CD4-positive, alpha-beta T cell treated with Interleukin-2 at 100 ng/mL for 4 hours (primary cell): ENCODE measurements at regions not wholly inside any gene's neighbourhood (a gene's known extent, or its start where the extent isn't known, plus 50 kb on each side); places are given as distances from the start of the nearest gene placed in this dataset.
"Not testable (repeated sequence)": the region's sequence is repeated elsewhere in the genome, so short reads cannot be mapped to it uniquely, and the experiment has no call there.

Experiments used
- DNase-seq: peaks from one replicate; pipeline ENCODE4 v3.0.0-alpha.2; 2020; ENCODE audit warnings: low spot score

DNA sequence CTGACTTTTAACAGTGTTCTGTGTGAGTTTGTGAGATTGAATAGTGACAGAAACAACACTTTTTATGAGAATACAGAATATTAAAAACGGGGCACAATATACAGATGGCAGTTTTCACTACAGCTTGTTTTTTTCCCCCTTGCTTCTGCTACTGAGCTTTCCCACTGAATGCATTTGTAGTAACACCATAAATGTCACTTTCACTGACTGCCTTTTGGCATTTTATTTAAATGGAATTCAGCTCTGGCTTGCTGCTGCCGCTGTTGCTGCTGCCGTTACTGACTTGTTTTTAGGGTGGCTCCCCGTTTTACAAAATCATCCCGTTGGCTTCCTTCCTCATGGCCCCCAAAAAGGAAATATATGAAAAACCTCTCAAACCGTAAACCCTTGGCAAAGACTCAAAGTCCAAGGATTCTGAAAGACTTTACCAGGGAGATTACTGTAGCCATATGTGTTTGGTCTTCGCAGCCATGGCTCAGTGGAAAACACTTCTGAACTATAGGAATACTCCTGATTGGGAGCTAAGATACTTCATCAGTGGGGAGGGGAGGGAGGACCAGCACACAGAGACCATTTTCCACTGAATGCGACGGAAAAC, 151.0 kb downstream of the NUF2 start:
- no peak for DNase-seq

DNA sequence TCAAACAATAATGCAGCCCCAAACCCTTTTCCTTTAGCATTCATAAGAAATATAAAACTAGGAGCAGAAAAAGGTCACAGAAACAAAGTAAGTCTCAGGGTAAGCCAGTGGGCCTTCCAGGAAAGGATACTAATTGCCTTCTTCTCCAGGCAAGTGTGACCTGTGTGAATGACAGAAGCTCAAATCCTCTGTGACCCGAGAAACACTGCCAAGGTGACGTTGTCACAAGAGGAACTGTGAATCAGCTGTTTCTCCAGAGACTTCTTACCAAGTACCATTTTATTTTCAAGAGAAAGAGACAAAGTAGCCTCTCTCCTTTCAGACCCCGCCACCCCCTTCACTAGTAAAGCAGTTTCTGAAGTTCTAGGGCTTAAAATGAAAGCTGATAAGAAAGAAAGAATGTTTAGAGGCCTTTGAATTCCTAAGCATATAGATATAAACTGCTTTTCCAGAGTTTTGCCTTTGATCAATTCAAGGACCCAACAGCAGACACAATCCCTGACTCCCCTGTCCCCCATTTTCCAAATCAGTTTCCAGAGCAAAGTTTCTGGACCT, 155.6 kb downstream of the NUF2 start:
- no peak for DNase-seq

DNA sequence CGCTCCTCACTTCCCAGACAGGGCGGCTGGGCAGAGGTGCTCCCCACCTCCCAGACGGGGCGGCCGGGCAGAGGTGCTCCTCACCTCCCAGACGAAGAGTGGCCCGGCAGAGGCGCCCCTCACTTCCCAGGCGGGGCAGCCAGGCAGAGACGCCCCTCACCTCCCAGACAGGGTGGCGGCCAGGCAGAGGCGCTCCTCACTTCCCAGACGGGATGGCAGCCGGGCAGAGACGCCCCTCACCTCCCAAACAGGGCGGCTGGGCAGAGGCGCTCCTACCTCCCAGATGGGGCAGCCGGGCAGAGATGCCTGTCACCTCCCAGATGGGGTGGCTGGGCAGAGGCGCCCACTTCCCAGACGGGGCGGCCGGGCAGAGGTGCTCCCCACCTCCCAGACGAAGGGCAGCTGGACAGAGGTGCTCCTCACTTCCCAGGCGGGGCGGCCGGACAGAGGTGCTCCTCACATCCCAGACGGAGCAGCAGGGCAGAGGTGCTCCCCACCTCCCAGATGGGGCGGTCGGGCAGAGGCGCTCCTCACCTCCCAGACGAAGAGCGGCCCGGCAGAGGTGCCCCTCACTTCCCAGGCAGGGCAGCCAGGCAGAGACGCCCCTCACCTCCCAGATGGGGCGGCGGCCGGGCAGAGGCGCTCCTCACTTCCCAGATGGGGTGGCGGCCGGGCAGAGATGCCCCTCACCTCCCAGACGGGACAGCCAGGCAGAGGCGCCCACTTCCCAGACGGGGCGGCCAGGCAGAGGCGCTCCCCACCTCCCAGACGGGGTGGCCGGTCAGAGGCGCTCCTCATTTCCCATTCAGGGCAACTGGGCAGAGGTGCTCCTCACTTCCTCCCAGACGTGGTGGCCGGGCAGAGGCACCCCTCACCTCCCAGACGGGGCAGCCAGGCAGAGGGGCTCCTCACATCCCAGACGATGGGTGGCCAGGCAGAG, 176.9 kb downstream of the NUF2 start:
- not testable (repeated sequence) for DNase-seq

DNA sequence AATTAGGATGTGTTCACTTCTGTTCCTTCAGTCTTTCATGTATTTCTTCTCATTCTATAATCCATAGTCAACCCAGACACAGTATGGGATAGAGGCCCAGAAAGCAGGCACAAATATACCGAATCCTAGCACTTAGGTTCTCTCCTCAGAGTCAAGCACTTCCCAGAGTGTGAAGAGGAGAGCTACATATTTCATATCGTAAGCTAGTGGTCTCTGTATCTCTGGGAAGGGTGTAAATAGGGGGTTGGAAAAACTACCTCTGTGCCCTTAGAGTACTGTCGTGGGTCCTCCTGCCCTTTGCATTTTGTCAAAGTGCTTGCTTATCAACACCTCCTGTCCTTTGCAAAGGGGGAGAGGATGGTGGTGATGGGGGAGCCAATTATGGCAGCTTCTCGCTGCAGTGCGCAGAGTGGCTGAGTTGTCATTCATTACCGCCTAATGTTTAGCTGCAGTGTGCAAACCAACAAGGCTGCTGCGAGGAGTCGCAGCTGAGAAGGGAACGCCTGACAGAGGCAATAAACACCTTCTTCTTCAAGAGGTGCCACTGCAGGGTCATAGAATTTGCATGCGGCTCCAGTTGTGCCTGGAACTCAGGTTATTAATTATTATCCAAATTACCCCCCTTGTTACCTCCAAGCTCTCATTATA, 182.7 kb downstream of the NUF2 start:
- no peak for DNase-seq

DNA sequence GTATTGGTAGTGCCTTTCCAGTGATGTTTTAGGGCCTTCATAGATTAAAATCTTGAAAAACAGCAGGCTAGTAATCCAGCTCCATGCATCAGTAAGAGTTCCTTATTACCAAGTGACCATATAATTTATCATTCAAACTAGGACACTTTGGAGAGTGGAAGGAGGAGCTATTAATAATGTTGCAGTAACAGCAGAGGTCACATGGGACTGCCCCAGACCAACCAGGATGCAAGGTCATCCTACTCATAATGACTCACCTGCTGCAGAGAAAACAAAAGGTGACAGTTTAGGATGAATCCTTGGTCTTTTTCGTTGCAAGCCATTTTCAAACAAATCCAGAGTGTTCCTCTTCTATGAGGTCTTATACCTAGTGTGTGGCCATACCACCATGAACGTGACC, 187.4 kb downstream of the NUF2 start:
- DNase-seq, result no peak

DNA sequence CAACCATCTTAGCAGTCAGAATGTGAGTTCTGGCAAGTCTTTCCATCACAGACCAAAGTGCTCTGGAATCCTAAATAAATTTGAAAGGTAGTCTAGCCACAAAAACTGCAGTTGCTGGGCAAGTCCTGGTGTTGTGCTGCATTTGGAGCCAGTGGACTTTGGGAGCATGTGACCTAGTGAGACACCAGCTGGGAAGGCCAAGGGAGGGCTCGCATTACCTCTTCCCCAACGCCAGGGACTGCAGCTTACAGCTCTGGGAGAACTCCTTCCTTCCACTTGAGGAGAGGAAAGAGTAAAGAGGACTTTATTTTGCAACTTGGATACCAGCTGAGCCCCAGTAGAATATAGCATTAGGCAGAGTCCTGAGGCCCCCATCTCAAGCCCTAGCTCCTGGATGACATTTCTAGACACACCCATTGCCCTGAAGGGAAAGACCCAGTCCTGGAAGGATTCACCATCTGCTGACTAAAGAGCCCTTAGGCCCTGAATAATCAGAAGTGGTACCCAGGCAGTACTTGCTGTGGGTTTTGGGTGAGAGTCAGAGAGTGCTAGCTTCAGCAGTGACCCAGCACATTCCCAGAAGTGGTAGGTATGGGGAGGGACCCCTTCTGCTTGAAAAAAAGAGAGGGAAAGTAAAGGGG, 190.7 kb downstream of the NUF2 start:
- DNase-seq, result no peak

DNA sequence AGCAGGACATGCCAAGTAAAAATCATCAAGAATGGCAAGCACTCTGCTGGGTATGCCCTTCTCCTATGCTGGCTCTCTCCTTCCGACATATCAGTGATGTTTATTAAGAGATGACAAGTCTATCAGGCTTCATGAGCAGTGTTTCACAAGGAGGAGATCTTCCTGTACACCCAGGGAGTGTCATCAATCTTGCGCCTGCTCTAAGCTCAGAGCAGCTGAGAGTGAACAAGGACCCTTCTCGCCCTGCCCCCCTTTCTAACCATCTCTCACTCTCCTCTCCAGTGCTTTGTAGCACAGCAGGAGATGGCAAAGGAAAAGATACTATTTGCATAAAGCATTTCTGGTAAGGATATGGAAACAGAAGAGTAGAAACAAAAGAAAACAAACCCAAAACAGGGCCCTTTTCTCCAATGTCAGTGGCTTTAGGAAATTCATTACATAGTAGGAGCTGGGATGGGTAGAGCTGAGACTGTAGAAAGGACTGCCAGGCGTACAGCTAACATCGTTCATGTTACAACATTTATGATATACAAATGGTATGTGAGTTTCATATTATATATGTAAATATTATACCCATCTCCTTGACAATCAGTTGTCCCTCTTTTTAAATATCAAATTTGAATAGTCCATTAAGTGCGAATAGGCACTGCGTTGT, 201.7 kb downstream of the NUF2 start:
- no peak for DNase-seq

DNA sequence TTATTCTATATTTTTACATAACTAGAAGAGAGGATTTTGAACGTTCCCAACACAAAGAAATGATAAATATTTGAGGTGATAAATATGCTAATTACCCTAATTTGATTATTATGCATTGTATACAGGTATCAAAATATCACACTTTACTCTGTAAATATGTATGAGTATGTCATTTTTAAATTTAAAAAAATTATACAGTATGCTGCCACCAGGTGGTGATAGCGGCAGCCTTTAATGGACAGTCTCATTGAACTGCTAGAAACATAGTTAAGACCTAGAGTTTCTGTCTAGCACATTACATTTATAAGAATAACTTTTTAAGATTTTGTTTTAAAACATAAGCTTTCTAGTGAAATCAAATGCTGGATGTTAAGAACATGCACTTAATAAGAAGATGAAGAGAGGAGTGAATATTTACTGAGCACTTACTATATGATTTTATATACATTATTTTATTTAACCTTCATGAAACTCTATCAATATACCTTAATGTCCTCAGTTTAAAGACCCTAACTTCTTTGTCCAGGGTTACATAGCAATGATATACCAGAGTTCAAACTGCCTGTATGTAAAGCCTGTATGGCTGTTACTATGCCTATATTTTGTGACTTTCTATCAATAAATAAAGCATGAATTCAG, 207.1 kb downstream of the NUF2 start:
- DNase-seq, result no peak

DNA sequence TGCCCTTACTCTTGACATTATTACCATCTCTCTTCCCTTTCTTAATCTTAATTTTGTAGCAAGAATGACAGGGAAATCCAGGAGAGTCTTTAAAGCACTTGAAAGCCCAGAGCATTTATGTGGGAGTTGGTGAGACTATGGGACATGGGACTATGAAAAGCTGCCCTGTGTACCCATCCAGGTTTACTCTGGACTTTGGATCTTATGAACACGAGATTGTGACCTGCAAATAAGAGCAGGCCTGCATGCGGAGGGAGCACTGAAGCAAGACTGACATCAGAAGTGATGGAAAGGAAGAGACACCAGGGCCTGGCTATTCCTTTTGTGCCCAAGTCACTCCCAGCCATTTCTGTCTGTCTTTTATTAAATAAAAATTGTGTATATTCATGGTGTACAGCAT, 209.6 kb downstream of the NUF2 start:
- DNase-seq, result no peak

DNA sequence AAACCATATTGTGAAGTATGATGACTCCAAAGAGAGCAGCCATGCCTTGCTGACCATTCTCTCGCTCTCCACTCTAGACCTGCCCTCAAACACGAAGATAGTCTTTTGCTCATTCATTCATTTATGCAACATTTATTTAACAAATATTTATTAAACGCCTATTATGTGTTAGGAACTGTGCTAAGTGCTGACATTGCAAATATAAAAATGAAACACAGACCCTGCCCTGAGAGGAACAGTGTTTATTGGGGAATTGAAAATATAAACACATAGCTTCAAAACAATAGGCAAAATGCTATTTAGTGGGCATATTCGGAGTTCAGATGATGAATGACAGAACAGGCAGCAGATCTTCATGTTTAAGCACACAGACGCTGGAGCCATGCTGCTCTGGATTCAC, 213.6 kb downstream of the NUF2 start:
- DNase-seq, result no peak

DNA sequence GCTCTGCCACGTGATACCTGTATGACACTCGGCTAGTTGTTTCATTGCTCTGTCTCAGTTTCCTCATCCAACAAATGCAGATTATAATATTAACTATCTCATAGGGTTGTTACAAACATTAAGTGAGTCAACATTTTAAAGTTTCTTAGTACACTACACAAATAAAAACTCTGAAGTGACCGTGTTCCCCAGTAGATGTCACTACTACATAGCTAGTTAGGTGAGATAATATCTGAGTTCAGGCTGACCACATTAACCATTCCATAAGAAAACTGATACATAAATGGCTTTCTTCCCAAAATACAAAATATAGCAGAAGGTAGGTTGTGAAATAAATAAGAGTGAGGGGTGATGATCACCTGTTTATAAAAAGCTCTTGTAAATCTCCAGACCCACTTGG, 214.1 kb downstream of the NUF2 start:
- DNase-seq, result no peak

DNA sequence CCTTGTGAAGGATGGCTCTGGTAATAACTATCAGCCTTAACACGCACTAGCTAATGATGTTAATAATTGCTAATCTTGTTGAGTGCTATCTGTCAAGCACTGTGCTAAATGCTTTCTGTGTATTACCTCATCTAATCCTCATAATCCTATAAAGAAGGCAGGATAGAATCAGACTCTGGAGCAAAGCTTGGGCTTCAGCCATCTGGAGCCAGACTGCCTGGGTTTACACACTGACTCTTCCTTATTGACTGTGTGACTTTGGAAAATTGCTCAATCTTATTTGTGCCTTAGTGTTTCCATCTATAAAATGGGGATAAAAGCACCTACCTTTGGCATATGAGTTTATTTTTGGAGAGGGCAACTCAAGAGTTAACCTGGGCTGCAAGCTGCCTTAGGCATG, 216.1 kb downstream of the NUF2 start:
- no peak for DNase-seq

DNA sequence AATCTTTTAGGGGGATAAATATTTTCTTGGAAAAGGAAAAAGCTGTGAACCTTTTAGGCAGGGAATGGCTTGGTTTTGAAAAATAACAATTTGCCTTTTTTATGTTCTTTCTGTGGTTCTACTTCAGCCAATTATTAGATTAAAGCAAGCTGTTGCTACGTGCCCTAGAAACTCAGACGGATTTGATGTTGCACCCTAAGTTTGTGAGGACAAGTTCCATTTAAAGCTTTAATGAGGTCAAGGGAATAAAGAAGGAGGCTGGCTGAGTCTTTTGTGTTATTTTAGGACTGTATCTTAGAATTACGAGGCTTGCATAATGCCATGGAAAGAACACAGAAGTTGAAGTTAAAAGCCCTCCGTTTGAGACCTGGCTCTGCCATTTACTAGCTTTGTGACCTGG, 216.9 kb downstream of the NUF2 start:
- DNase-seq, result no peak

DNA sequence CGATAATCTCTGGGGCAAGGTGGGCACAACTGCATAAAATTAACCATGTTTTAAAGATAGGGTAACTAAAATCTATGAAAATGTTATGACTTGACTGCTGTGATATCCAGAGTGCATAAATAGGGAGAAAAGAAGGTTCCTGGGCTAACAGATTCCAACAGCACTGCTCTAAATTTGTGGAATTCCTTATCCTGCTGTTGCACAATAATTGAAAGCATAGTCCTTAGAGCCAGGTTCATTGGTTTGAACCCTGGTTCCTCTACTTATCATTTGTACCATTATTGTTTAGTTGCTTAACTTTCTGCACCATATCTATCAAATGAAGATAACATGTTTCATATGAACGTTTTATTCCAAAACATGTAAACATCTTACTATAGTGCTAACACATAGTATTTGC, 219.0 kb downstream of the NUF2 start:
- no peak for DNase-seq

DNA sequence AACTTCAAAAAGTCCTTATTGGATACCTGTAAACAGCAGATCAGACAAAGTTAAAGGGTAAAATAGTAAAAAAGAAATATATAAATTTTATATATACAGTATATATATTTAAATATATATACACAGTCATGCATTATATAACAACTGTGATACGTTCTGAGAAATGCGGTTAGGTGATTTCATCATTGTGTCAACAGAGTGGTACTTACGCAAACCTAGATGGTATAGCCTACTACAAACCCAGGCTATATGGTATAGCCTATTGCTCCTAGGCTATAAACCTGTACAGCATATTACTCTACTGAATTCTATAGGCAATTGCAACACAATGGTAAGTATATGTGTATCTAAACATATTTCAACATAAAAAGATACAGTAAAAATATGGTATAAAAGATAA, 222.7 kb downstream of the NUF2 start:
- DNase-seq, result no peak

DNA sequence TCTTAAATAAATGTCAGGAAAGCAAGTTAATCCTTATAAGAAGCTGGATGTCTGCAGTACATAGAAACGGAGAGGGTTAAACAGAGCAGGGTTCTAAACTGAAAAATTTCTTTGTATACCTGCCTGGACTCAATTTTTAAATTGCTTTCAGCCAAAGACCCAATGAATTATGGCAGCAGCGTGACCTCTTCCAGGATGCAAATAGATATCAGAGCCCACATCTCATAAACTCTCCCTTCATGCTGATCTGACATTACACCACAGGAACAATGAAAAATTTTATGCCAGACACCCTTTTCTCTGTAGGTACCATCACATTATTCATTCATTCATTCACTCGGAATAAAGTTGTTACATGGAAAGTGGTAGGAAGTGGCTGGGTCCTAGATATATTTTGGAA, 236.4 kb downstream of the NUF2 start:
- no peak for DNase-seq

DNA sequence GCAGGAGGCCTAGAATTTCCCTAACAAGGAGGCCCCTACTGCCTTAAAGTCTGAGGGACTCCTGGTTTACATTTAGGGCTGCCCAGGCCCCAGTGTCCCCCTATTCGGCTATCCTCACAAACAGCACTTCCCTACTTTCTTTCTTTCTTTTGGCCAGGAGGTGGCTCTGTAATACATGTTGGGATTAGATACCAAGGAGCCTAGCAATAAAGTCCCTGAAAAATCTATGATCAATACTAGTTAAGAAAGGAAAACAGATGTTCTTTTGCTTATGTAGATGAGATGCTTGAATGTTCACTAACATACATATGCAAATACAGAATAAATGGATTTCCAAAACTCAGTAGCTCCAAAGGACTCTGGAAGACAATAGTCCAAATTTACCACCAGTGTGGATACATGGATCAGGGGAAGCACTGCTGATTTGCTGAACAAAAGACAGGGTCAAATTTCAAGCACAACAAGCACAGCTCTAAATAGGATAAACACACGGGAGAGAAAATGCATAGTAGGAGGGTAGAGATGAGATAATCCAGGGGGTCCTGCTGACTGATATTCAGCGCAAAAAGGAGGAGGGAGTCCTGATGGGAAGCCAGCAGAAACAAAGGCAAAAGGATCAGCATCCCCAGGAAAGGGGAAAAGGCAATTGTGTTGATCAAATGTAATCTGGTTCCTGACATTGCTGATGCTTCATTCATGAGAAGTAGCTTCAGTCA, 240.0 kb downstream of the NUF2 start:
- DNase-seq, result no peak

DNA sequence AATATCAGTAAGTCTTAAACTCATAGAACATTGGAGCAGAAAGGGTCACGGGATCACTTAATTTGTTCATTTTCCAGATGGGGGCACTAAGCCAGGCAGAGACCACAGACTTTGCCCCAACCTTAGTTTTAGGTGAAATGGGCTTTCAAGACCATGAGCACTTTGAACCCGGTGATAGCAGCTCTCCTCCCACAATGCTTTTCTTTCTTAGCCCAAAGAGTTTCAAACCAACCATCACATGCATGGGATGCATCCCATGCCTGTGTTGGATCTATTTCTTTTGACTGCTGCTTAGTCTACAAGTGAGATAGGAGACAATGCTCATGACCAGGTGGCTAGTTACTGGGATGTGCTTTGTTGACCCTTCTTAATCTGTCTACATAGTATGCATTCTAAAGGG, 240.6 kb downstream of the NUF2 start:
- DNase-seq, result no peak

DNA sequence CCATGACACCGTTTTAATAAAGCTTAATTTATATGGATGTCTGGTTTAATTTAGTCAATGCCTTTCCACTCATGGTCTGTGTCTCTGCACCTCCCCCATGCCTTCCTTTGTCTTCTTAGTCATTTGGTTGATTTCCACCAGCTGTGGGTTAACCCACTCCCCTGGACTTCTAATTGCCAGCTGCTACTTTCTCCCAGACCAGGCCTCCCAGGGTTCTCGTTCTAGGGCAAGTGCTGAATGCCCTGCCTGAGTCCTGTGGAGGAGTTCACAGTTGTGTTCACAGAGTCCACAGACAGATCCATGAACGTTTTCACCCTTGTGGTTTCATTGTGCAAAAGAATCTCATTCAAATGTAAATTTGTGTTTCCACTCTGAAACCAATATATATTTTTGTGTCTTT, 243.4 kb downstream of the NUF2 start:
- no peak for DNase-seq

DNA sequence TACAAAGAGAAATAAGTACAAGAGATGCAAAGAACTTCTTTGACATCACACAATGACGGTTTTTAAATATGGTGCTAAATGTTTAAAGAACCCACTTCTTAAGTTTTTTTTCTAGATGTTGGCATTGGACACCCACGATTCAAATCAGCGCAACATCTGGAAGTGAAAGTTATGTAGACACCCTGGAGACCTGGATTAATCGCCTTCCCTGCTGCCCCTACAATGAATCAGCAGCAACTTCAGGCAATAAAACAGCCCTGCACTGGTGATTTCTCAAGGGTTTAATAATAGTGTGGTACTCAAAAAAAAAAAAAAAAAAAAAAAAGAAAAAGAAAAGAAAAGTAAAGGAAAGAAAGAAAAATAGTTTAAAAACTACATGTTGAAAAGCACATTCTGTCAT, 248.3 kb downstream of the NUF2 start:
- no peak for DNase-seq

DNA sequence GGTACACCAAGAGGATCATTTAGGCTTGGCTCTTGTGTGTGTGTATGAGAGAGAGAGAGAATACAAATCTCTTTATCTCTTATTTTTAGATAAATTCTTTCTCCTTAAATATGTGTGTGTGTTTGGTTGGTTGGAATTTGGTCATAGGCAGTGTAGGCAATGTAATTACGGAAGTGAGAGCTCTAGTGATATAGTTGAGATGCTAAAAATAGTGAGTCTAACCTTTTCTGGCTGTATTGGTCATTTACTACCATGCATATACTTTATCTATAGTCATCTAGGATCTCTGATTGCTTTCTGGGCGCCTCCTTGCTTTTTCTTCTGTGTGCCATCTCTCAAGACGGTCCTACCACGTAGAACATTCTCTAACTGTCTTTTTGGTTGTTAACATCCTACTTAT, 250.2 kb downstream of the NUF2 start:
- DNase-seq, result no peak
